Endothelial cell (in vitro differentiated cells): ENCODE measurements at regions not wholly inside any gene's neighbourhood (a gene's known extent, or its start where the extent isn't known, plus 50 kb on each side); places are given as distances from the start of the nearest gene placed in this dataset.
"Not testable (repeated sequence)": the region's sequence is repeated elsewhere in the genome, so short reads cannot be mapped to it uniquely, and the experiment has no call there.

ENCODE experiments used
- DNase-seq: peaks from one replicate; pipeline ENCODE4 v3.0.0; 2021; ENCODE audit warnings: low spot score
- H3K27ac Mint-ChIP-seq: one replicate; pipeline ENCODE4 v1.8.0; 2021; ENCODE audit warnings: mixed read lengths, inconsistent platforms; ENCODE audit not compliant: unreplicated experiment
- H3K27me3 Mint-ChIP-seq: one replicate; pipeline ENCODE4 v1.8.0; 2021; ENCODE audit warnings: mild to moderate bottlenecking, moderate library complexity, mixed read lengths, inconsistent platforms; ENCODE audit not compliant: unreplicated experiment
- H3K36me3 Mint-ChIP-seq: one replicate; pipeline ENCODE4 v1.8.0; 2021; ENCODE audit warnings: mild to moderate bottlenecking, low read depth, mixed read lengths, inconsistent platforms; ENCODE audit not compliant: unreplicated experiment
- H3K4me1 Mint-ChIP-seq: one replicate; pipeline ENCODE4 v1.8.0; 2021; ENCODE audit warnings: mild to moderate bottlenecking, mixed read lengths, inconsistent platforms; ENCODE audit not compliant: unreplicated experiment
- H3K4me3 Mint-ChIP-seq: one replicate; pipeline ENCODE4 v1.8.0; 2021; ENCODE audit warnings: mild to moderate bottlenecking, mixed read lengths, inconsistent platforms; ENCODE audit not compliant: unreplicated experiment
- H3K9me3 Mint-ChIP-seq: one replicate; pipeline ENCODE4 v1.8.0; 2021; ENCODE audit warnings: mixed read lengths, inconsistent platforms; ENCODE audit not compliant: unreplicated experiment
- CTCF ChIP-seq: fragments of 200-600 bp; sonication (generic); IDR thresholded peaks from one replicate; pipeline ENCODE4 v1.5.0; 2021; ENCODE audit warnings: antibody characterized with exemption; ENCODE audit not compliant: unreplicated experiment

- no peaks in the 10 kb centered on the region for H3K36me3 Mint-ChIP-seq
- no peak for DNase-seq
- no peak overlapping the region for H3K27ac Mint-ChIP-seq
- H3K9me3 Mint-ChIP-seq, result no peaks in the 10 kb centered on the region
- no peak for TF ChIP-seq CTCF
- H3K4me3 Mint-ChIP-seq, result no peak overlapping the region
- peaks cover 5% of the 10 kb centered on the region for H3K4me1 Mint-ChIP-seq
- H3K27me3 Mint-ChIP-seq, result no peaks in the 10 kb centered on the region
Observed at GRCh38 chr3:187811585-187812250, 66.5 kb upstream of the BCL6 start.

GRCh38 chr3:187812496-187812895, 67.2 kb upstream of the BCL6 start:
- Mint-ChIP-seq H3K4me3 (no peak overlapping the region), H3K27ac (no peak overlapping the region), H3K4me1 (peaks cover 5% of the 10 kb centered on the region), H3K27me3 (no peaks in the 10 kb centered on the region), H3K36me3 (no peaks in the 10 kb centered on the region), H3K9me3 (no peaks in the 10 kb centered on the region)
- no peak for TF ChIP-seq CTCF
- DNase-seq, result no peak

- no peak for DNase-seq
- Mint-ChIP-seq H3K27ac (no peak overlapping the region), H3K4me1 (peaks cover 5% of the 10 kb centered on the region)
Observed at GRCh38 chr3:187813198-187813597, 67.9 kb upstream of the BCL6 start.

GRCh38 chr3:187817766-187818165, 72.5 kb upstream of the BCL6 start:
- H3K4me3 Mint-ChIP-seq, H3K36me3 Mint-ChIP-seq, H3K27ac Mint-ChIP-seq, H3K9me3 Mint-ChIP-seq, DNase-seq, H3K4me1 Mint-ChIP-seq, H3K27me3 Mint-ChIP-seq: not testable (repeated sequence)

More at GRCh38 chr3:187813198-187813597, 67.9 kb upstream of the BCL6 start:
- Mint-ChIP-seq H3K27me3 (no peaks in the 10 kb centered on the region), H3K4me3 (no peak overlapping the region), H3K36me3 (no peaks in the 10 kb centered on the region), H3K9me3 (no peaks in the 10 kb centered on the region)
- no peak for TF ChIP-seq CTCF

GRCh38 chr3:187821616-187822317, 76.5 kb upstream of the BCL6 start:
- no peak for DNase-seq
- no peak for TF ChIP-seq CTCF
- peaks cover 3% of the 10 kb centered on the region for H3K27me3 Mint-ChIP-seq
- H3K4me1 Mint-ChIP-seq, result no peaks in the 10 kb centered on the region
- H3K9me3 Mint-ChIP-seq, result no peaks in the 10 kb centered on the region
- no peak overlapping the region for H3K4me3 Mint-ChIP-seq
- H3K36me3 Mint-ChIP-seq, result no peaks in the 10 kb centered on the region
- H3K27ac Mint-ChIP-seq, result no peak overlapping the region
